Kidney (tissue), 13 donors: ENCODE measurements at regions not wholly inside any gene's neighbourhood (a gene's known extent, or its start where the extent isn't known, plus 50 kb on each side); places are given as distances from the start of the nearest gene placed in this dataset.
A peak's percentile ranks its signal among the peaks of the same experiment; 100 is the strongest.

ENCODE experiments used
- DNase-seq, 5 donors: peaks; one replicate each; pipeline ENCODE4 v3.0.0-alpha.2; 2013 to 2020
- FAIRE-seq: peaks from 2 replicates; lab custom pipeline; 2012; peaks lifted over from hg19 to GRCh38; lab: Jason Lieb, UNC
- H3K27ac ChIP-seq, 2 donors: one replicate each; pipeline ENCODE4 v1.7.0; 2013; ENCODE audit warnings: low read depth in 2 of 2, low read length in 2 of 2, inconsistent platforms in 1 of 2
- H3K27me3 ChIP-seq: one replicate; pipeline ENCODE4 v1.7.1; 2013; ENCODE audit warnings: low read length, inconsistent platforms; ENCODE audit not compliant: control insufficient read depth, insufficient read depth
- H3K36me3 ChIP-seq, 3 donors: one replicate each; pipeline versions ENCODE4 v1.7.0 to v1.7.1; 2013; ENCODE audit warnings: low read length in 3 of 3, control low read depth in 1 of 3, inconsistent platforms in 1 of 3; ENCODE audit not compliant: insufficient read depth in 3 of 3, control insufficient read depth in 2 of 3
- H3K4me1 ChIP-seq, 3 donors: one replicate each; pipeline versions ENCODE4 v1.7.0 to v1.7.1; 2013; ENCODE audit warnings: low read length in 3 of 3, inconsistent platforms in 1 of 3, low read depth in 1 of 3; ENCODE audit not compliant: control insufficient read depth in 2 of 3, insufficient read depth in 2 of 3
- H3K4me3 ChIP-seq, 3 donors: one replicate each; pipeline versions ENCODE4 v1.7.0 to v1.8.1; 2013; ENCODE audit warnings: low read length in 3 of 3, control low read depth in 1 of 3, inconsistent platforms in 1 of 3
- H3K9ac ChIP-seq, 3 donors: one replicate each; pipeline versions ENCODE4 v1.7.0 to v1.7.1; 2013; ENCODE audit warnings: low read length in 3 of 3, control low read depth in 1 of 3, inconsistent platforms in 1 of 3
- H3K9me3 ChIP-seq, 3 donors: one replicate each; pipeline versions ENCODE4 v1.7.0 to v1.7.1; 2013; ENCODE audit warnings: low read length in 3 of 3, control low read depth in 1 of 3, inconsistent platforms in 1 of 3; ENCODE audit not compliant: control insufficient read depth in 2 of 3, insufficient read depth in 1 of 3
- intact Hi-C: fragments of 100-400 bp; cut with DNase I; formaldehyde crosslinking; loops from one replicate; pipeline ENCODE4 v1.11.1; 2022
- TF ChIP-seq, protein P1 (sequence below): IDR thresholded peaks from 3 replicates; pipeline ENCODE4 v1.5.1; 2012; ENCODE audit warnings: mild to moderate bottlenecking, moderate library complexity, borderline replicate concordance; ENCODE audit not compliant: insufficient read depth; ENCODE audit errors: extremely low read depth
- donor health status: control.
- donor health status: control.
- donor health status: control.
- donor health status: control.
- donor health status: control.
- donor health status: DM: yes; HTN: yes; CAD: no.
- donor health status: Normal renal cell carcinoma (clear cell type).

DNA sequence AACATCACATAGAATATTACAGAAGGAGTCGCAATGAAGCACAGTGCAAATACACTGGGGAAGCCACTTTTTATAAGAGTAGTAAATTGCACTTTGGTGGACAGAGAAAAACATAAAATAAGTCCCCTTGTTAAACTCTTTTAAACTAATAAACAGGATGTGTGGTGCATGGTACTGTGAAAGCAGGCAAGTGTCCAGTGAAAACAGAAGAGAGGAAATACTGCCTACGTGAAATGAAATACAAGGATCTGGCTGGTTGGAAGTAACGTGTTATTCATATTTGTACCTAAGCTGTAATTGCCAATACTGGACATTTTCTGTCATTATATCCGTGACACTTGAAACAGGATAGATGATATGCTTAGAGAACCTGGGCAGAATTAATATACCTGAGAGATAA, 191.9 kb upstream of the SLC27A6 start:
- no peak overlapping the region for H3K27ac ChIP-seq
- H3K36me3 ChIP-seq: no peaks in the 10 kb centered on the region
- H3K27me3 ChIP-seq: no peaks in the 10 kb centered on the region
- no peaks in the 10 kb centered on the region for H3K4me1 ChIP-seq
- FAIRE-seq (no peak), DNase-seq (peak in 2 of 5 donors; percentile 15 to 47)
- no peak overlapping the region for H3K4me3 ChIP-seq
- no peak overlapping the region for H3K9ac ChIP-seq
- intact Hi-C loops: no loop called here
- no peaks in the 10 kb centered on the region for H3K9me3 ChIP-seq
- TF ChIP-seq, protein P1, sequence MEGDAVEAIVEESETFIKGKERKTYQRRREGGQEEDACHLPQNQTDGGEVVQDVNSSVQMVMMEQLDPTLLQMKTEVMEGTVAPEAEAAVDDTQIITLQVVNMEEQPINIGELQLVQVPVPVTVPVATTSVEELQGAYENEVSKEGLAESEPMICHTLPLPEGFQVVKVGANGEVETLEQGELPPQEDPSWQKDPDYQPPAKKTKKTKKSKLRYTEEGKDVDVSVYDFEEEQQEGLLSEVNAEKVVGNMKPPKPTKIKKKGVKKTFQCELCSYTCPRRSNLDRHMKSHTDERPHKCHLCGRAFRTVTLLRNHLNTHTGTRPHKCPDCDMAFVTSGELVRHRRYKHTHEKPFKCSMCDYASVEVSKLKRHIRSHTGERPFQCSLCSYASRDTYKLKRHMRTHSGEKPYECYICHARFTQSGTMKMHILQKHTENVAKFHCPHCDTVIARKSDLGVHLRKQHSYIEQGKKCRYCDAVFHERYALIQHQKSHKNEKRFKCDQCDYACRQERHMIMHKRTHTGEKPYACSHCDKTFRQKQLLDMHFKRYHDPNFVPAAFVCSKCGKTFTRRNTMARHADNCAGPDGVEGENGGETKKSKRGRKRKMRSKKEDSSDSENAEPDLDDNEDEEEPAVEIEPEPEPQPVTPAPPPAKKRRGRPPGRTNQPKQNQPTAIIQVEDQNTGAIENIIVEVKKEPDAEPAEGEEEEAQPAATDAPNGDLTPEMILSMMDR: no peak

DNA sequence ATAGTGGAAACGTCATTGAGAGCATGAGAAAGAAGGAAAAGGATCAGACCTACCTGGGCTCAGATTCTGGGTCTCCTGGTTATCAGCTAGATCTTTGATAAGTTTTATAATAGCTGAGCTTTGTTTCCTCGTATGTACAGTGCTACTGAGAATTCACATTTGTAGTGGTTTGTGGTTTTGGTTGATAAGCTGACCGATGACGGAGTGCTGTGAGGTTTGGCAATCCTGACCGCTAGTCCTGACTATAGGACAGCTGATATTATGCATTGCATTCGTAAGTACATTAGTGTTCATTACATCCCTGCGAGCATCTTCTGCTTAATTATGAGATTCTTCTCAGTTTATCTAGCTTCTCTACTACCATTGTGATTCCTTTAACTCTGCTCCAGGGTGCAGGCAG, 190.7 kb upstream of the SLC27A6 start:
- FAIRE-seq: no peak
- intact Hi-C loops: no loop called here
- TF ChIP-seq, protein P1: no peak

DNA sequence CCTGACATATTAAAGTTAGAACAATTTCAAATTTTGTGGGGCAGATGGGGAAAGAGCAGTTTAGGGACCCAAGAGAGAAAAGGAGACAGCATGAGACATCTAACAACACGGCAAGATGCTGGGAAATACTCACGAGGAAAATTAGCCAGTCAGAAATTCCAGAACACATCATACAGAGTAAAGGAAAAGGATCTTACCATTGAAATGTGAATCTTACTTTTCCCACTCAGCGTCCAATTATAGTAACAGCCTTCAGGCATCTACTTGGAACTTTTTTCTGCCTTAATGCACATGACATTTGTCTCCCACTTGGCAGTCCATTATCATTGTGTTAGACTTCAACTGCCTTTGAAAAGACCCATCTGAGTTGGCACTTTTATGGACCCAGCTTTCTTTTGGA, 189.7 kb upstream of the SLC27A6 start:
- Histone ChIP-seq H3K4me1 (no peaks in the 10 kb centered on the region), H3K36me3 (no peaks in the 10 kb centered on the region), H3K9me3 (no peaks in the 10 kb centered on the region), H3K27me3 (no peaks in the 10 kb centered on the region), H3K27ac (no peak overlapping the region), H3K9ac (no peak overlapping the region), H3K4me3 (no peak overlapping the region)
- DNase-seq (no peak), FAIRE-seq (no peak)
- intact Hi-C loops: no loop called here
- TF ChIP-seq, protein P1: no peak

More for the DNA sequence above, 190.7 kb upstream of the SLC27A6 start:
- DNase-seq: no peak
- Histone ChIP-seq H3K9me3 (no peaks in the 10 kb centered on the region), H3K27me3 (no peaks in the 10 kb centered on the region), H3K4me3 (no peak overlapping the region), H3K9ac (no peak overlapping the region), H3K36me3 (no peaks in the 10 kb centered on the region), H3K4me1 (no peaks in the 10 kb centered on the region), H3K27ac (no peak overlapping the region)

DNA sequence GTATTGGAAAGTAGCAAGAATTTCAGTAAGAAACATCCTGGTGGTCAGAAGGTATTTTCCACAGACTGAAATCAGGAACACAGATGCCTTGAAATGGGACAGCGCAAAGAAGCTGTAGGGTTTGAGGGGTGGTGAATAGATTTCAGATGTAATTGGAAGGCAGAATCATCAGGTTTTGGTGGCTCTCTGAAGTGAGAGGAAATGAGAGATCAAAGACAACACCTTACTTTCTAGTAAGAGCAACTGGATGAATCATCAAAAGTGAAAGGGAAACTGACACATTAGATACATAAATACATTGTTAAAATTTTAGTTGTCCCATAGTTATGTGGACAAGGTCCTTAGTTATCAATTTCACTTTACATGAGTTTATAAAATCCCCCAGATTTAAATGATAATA, 188.2 kb upstream of the SLC27A6 start:
- no peaks in the 10 kb centered on the region for H3K36me3 ChIP-seq
- FAIRE-seq: no peak
- H3K27ac ChIP-seq: no peak overlapping the region
- DNase-seq: no peak
- no peaks in the 10 kb centered on the region for H3K4me1 ChIP-seq
- no peak overlapping the region for H3K9ac ChIP-seq
- intact Hi-C loops: no loop called here
- no peaks in the 10 kb centered on the region for H3K9me3 ChIP-seq
- no peak overlapping the region for H3K4me3 ChIP-seq
- no peaks in the 10 kb centered on the region for H3K27me3 ChIP-seq
- TF ChIP-seq, protein P1: no peak
